ENCODE measurements at regions not wholly inside any gene's neighbourhood (a gene's known extent, or its start where the extent isn't known, plus 50 kb on each side); places are given as distances from the start of the nearest gene placed in this dataset.

GRCh38 chr15:60137711-60138396, 133.7 kb downstream of the FOXB1 start:
- TF ChIP-seq, protein P1, sequence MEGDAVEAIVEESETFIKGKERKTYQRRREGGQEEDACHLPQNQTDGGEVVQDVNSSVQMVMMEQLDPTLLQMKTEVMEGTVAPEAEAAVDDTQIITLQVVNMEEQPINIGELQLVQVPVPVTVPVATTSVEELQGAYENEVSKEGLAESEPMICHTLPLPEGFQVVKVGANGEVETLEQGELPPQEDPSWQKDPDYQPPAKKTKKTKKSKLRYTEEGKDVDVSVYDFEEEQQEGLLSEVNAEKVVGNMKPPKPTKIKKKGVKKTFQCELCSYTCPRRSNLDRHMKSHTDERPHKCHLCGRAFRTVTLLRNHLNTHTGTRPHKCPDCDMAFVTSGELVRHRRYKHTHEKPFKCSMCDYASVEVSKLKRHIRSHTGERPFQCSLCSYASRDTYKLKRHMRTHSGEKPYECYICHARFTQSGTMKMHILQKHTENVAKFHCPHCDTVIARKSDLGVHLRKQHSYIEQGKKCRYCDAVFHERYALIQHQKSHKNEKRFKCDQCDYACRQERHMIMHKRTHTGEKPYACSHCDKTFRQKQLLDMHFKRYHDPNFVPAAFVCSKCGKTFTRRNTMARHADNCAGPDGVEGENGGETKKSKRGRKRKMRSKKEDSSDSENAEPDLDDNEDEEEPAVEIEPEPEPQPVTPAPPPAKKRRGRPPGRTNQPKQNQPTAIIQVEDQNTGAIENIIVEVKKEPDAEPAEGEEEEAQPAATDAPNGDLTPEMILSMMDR (IDR thresholded peaks at IDR 0.05): no peak
- peaks cover 3% of the 10 kb centered on the region for H3K9me3 Mint-ChIP-seq (ENCODE audit: low read depth)
- no peak overlapping the region for H3K27ac Mint-ChIP-seq (ENCODE audit: unreplicated experiment)
- peaks cover 3% of the 10 kb centered on the region for H3K36me3 Mint-ChIP-seq (ENCODE audit: low read depth)
- DNase-seq (ENCODE audit: low spot score): no peak
- no peak overlapping the region for H3K4me3 Mint-ChIP-seq (ENCODE audit: unreplicated experiment)
- no peaks in the 10 kb centered on the region for H3K4me1 Mint-ChIP-seq (ENCODE audit: low read depth)
- H3K27me3 Mint-ChIP-seq (ENCODE audit: low read depth): peaks cover 35% of the 10 kb centered on the region

DNA sequence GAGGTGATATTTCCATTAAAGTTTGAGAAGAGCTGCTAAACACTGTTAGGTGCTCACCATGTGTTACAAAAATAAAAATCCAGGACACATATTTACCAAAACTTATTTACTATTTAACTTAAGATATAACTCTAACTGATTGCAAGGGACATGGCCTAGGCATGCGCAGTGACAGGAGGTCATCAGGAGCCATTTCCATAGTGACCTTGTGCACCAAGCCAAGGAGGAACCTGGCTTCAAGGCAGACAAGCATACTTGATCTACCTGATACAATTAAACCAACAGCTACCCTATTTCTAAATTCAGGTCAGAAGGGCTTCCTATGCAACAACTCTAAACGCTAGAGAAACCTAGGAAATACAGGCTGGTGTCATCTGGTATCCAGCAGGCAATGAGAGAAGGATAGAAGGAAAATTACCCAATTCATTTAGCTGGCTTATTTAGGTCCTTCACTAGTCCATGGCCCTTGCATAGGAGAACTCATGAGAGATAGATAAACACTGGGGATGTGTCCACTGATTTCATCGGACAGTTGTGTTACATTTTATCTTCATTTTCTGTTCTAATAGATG, 134.4 kb downstream of the FOXB1 start:
- TF ChIP-seq, protein P1 (IDR thresholded peaks at IDR 0.05): no peak
- no peak for DNase-seq (ENCODE audit: low spot score)
- Mint-ChIP-seq H3K27ac (ENCODE audit: unreplicated experiment) (no peak overlapping the region), H3K9me3 (ENCODE audit: low read depth) (peaks cover 3% of the 10 kb centered on the region), H3K27me3 (ENCODE audit: low read depth) (peaks cover 39% of the 10 kb centered on the region), H3K4me3 (ENCODE audit: unreplicated experiment) (no peak overlapping the region), H3K36me3 (ENCODE audit: low read depth) (peaks cover 3% of the 10 kb centered on the region), H3K4me1 (ENCODE audit: low read depth) (no peaks in the 10 kb centered on the region)

DNA sequence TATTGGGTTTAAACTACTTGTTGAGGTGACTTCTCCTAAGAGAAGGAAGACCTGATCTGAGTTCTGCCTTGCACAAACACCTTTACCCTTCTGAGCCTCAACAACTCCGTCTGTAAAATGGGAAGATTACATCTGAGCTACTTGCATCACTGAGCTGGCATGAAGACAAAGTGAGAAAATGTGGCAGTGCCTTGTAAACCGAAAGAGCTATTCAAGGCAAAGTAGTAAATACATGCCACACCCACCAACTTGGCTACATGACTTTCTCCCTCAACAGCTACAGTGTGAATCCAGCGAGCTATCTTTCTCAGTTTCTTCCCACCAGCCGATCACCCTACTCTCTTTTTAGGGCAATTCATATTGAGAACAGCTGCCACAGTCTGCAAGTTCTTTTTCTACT, 148.3 kb downstream of the FOXB1 start:
- Mint-ChIP-seq H3K27ac (ENCODE audit: unreplicated experiment) (no peak overlapping the region), H3K4me3 (ENCODE audit: unreplicated experiment) (no peak overlapping the region), H3K27me3 (ENCODE audit: low read depth) (peaks cover 22% of the 10 kb centered on the region), H3K4me1 (ENCODE audit: low read depth) (peaks cover 10% of the 10 kb centered on the region), H3K36me3 (ENCODE audit: low read depth) (no peaks in the 10 kb centered on the region), H3K9me3 (ENCODE audit: low read depth) (no peaks in the 10 kb centered on the region)
- DNase-seq (ENCODE audit: low spot score): no peak
- TF ChIP-seq, protein P1 (IDR thresholded peaks at IDR 0.05): no peak

DNA sequence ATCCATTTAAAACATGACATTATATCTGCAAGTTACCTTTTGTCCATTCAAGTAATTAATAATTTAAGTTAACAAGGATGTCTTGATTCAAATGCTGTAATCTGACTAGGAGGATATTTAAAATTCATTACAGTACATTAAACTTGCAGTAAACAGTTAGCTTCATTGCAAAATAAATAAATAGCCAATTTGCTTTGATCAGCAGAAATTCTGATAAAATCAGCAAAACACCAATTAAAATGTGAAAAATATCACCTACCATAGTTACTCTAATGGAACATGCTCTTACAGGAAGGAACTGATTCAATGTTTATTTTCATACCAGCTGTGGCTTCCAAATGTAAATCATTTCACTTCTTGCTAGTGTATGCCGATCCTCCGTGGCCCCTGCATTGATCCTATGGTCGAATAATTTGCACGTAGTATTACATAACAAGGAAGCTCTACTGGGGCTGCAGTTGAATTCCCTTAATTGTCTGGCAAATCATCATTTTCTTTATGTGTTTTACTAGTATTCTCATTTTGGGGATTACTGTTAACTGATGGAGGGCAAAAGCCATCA, 150.7 kb downstream of the FOXB1 start:
- H3K9me3 Mint-ChIP-seq (ENCODE audit: low read depth): no peaks in the 10 kb centered on the region
- TF ChIP-seq, protein P1 (IDR thresholded peaks at IDR 0.05): no peak
- H3K4me1 Mint-ChIP-seq (ENCODE audit: low read depth): peaks cover 10% of the 10 kb centered on the region
- H3K4me3 Mint-ChIP-seq (ENCODE audit: unreplicated experiment): no peak overlapping the region
- H3K27ac Mint-ChIP-seq (ENCODE audit: unreplicated experiment): no peak overlapping the region
- DNase-seq (ENCODE audit: low spot score): no peak
- peaks cover 19% of the 10 kb centered on the region for H3K27me3 Mint-ChIP-seq (ENCODE audit: low read depth)
- H3K36me3 Mint-ChIP-seq (ENCODE audit: low read depth): no peaks in the 10 kb centered on the region

DNA sequence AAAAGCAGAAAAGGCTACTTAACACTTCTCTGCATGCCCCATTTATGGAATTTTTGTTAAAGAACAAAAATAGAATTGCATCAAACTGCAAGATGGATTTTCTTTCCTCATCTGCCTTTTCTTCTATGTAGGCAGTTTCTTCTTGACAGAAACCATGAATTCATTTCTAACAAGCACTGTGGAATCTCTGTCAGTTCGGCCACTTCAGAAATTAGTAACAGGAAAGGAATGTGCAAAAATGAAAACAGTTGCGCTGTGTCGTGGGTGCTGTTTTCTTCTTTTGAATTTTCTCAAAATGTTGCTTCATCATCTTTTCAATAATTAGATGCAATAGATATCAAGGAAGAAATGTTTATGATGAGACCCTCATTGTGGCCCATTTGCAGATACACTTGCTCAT, 151.6 kb downstream of the FOXB1 start:
- H3K27me3 Mint-ChIP-seq (ENCODE audit: low read depth): peaks cover 18% of the 10 kb centered on the region
- H3K9me3 Mint-ChIP-seq (ENCODE audit: low read depth): no peaks in the 10 kb centered on the region
- H3K27ac Mint-ChIP-seq (ENCODE audit: unreplicated experiment): no peak overlapping the region
- no peak overlapping the region for H3K4me3 Mint-ChIP-seq (ENCODE audit: unreplicated experiment)
- H3K36me3 Mint-ChIP-seq (ENCODE audit: low read depth): no peaks in the 10 kb centered on the region
- DNase-seq (ENCODE audit: low spot score): no peak
- TF ChIP-seq, protein P1 (IDR thresholded peaks at IDR 0.05): no peak
- H3K4me1 Mint-ChIP-seq (ENCODE audit: low read depth): peaks cover 10% of the 10 kb centered on the region
